ENCODE measurements at regions not wholly inside any gene's neighbourhood (a gene's known extent, or its start where the extent isn't known, plus 50 kb on each side); places are given as distances from the start of the nearest gene placed in this dataset.

- Histone ChIP-seq H2AFZ (ENCODE audit: low read depth, low read length) (no peak overlapping the region), H3K9me2 (ENCODE audit: insufficient read depth, low read length) (no peaks in the 10 kb centered on the region), H3K9ac (ENCODE audit: low read length) (no peak overlapping the region), H3K27ac (ENCODE audit: low read length) (no peak overlapping the region), H3K4me3 (ENCODE audit: low read length) (no peak overlapping the region), H4K20me1 (ENCODE audit: insufficient read depth) (no peaks in the 10 kb centered on the region), H3K9me3 (ENCODE audit: low read length) (no peaks in the 10 kb centered on the region), H3K27me3 (ENCODE audit: insufficient read depth, low read depth, low read length) (no peaks in the 10 kb centered on the region), H3F3A (ENCODE audit: insufficient read depth, low read length, poor library complexity, severe bottlenecking) (no peaks in the 10 kb centered on the region), H3K36me3 (ENCODE audit: insufficient read depth, low read length) (no peaks in the 10 kb centered on the region), H3K4me2 (ENCODE audit: low read length) (no peak overlapping the region), H3K79me2 (replicated peaks; ENCODE audit: insufficient read depth, low read length) (no peaks in the 10 kb centered on the region)
- TF ChIP-seq REST (IDR thresholded peaks at IDR 0.05; ENCODE audit: borderline replicate concordance): no peak
- TF ChIP-seq EZH2 (IDR thresholded peaks at IDR 0.05; ENCODE audit: borderline replicate concordance, insufficient read depth, low read length, poor library complexity, severe bottlenecking): no peak
- no peak for TF ChIP-seq POLR2AphosphoS5 (IDR thresholded peaks at IDR 0.05)
- TF ChIP-seq EP300 (conservative IDR thresholded peaks at IDR 0.05; ENCODE audit: poor library complexity, severe bottlenecking): no peak
- TF ChIP-seq RAD21 (conservative IDR thresholded peaks at IDR 0.05): no peak
- TF ChIP-seq CTCF (IDR thresholded peaks at IDR 0.05; ENCODE audit: poor library complexity, severe bottlenecking): no peak
- no peak for TF ChIP-seq MXI1 (conservative IDR thresholded peaks at IDR 0.05; ENCODE audit: poor library complexity, severe bottlenecking)
- TF ChIP-seq TAF1 (IDR thresholded peaks at IDR 0.05; ENCODE audit: low read depth): no peak
- TF ChIP-seq SMC3 (conservative IDR thresholded peaks at IDR 0.05; ENCODE audit: poor library complexity): no peak
Measured at GRCh38 chr20:54335299-54335698, 127.4 kb downstream of the PFDN4 start.

- H3F3A ChIP-seq (ENCODE audit: insufficient read depth, low read length, poor library complexity, severe bottlenecking): no peaks in the 10 kb centered on the region
- H3K4me2 ChIP-seq (ENCODE audit: low read length): no peak overlapping the region
- H3K27ac ChIP-seq (ENCODE audit: low read length): no peak overlapping the region
- no peak for TF ChIP-seq SMC3 (conservative IDR thresholded peaks at IDR 0.05; ENCODE audit: poor library complexity)
- no peak for TF ChIP-seq MXI1 (conservative IDR thresholded peaks at IDR 0.05; ENCODE audit: poor library complexity, severe bottlenecking)
- no peak for TF ChIP-seq EZH2 (IDR thresholded peaks at IDR 0.05; ENCODE audit: borderline replicate concordance, insufficient read depth, low read length, poor library complexity, severe bottlenecking)
- no peak for TF ChIP-seq REST (IDR thresholded peaks at IDR 0.05; ENCODE audit: borderline replicate concordance)
- no peak for TF ChIP-seq RAD21 (conservative IDR thresholded peaks at IDR 0.05)
- TF ChIP-seq POLR2AphosphoS5 (IDR thresholded peaks at IDR 0.05): no peak
- no peaks in the 10 kb centered on the region for H3K27me3 ChIP-seq (ENCODE audit: insufficient read depth, low read depth, low read length)
- H4K20me1 ChIP-seq (ENCODE audit: insufficient read depth): no peaks in the 10 kb centered on the region
- H3K9ac ChIP-seq (ENCODE audit: low read length): no peak overlapping the region
- no peaks in the 10 kb centered on the region for H3K9me3 ChIP-seq (ENCODE audit: low read length)
- no peaks in the 10 kb centered on the region for H3K9me2 ChIP-seq (ENCODE audit: insufficient read depth, low read length)
- H3K79me2 ChIP-seq (replicated peaks; ENCODE audit: insufficient read depth, low read length): no peaks in the 10 kb centered on the region
- no peak overlapping the region for H3K4me3 ChIP-seq (ENCODE audit: low read length)
- no peaks in the 10 kb centered on the region for H3K36me3 ChIP-seq (ENCODE audit: insufficient read depth, low read length)
- no peak overlapping the region for H2AFZ ChIP-seq (ENCODE audit: low read depth, low read length)
Measured at GRCh38 chr20:54337144-54337543, 129.3 kb downstream of the PFDN4 start.
